ENCODE measurements at regions not wholly inside any gene's neighbourhood (a gene's known extent, or its start where the extent isn't known, plus 50 kb on each side); places are given as distances from the start of the nearest gene placed in this dataset.
"Not testable (repeated sequence)": the region's sequence is repeated elsewhere in the genome, so short reads cannot be mapped to it uniquely, and the experiment has no call there.

- Histone ChIP-seq H4K20me1 (ENCODE audit: control insufficient read depth, insufficient read depth, low read length, poor library complexity, severe bottlenecking) (no peaks in the 10 kb centered on the region), H3K4me1 (ENCODE audit: control insufficient read depth in 2 of 2, insufficient read depth in 2 of 2, low read length in 2 of 2) (no peaks in the 10 kb centered on the region), H3K79me2 (ENCODE audit: control insufficient read depth, insufficient read depth, low read length) (no peaks in the 10 kb centered on the region), H3K4me2 (replicated peaks; ENCODE audit: low read depth, low read length, poor library complexity, severe bottlenecking) (no peak overlapping the region), H3K36me3 (replicated peaks in 1 of 2; ENCODE audit: control extremely low read depth in 1 of 2, control insufficient read depth in 1 of 2, extremely low read depth in 1 of 2, insufficient read depth in 2 of 2, low read length in 1 of 2) (no peaks in the 10 kb centered on the region), H3K4me3 (ENCODE audit: control extremely low read depth in 1 of 5, extremely low read depth in 1 of 5, insufficient read depth in 1 of 5, low read depth in 2 of 5, low read length in 4 of 5) (no peak overlapping the region), H3K27me3 (replicated peaks in 1 of 4; ENCODE audit: control extremely low read depth in 1 of 4, control insufficient read depth in 3 of 4, insufficient read depth in 4 of 4, low read length in 3 of 4) (no peaks in the 10 kb centered on the region), H3K27ac (ENCODE audit: low read length in 2 of 2) (no peak overlapping the region), H2AFZ (ENCODE audit: insufficient read depth, low read depth, low read length, poor library complexity, severe bottlenecking) (no peak overlapping the region), H3K9me3 (ENCODE audit: control extremely low read depth in 1 of 3, control insufficient read depth in 2 of 3, insufficient read depth in 1 of 3, low read length in 2 of 3) (peaks cover 0 to 21% (median 0%) of the 10 kb centered on the region in 3 donors), H3K9ac (ENCODE audit: low read length) (no peak overlapping the region)
- Mint-ChIP-seq H3K4me3 (no peak overlapping the region), H3K27me3 (peaks cover 2% of the 10 kb centered on the region), H3K9me3 (ENCODE audit: insufficient read depth) (peaks cover 4% of the 10 kb centered on the region), H3K4me1 (no peaks in the 10 kb centered on the region), H3K27ac (no peak overlapping the region)
- ChIA-PET CTCF (no interaction called here), POLR2A (no interaction called here)
- DNase-seq (no peak), ATAC-seq (ENCODE audit: low read depth) (no peak)
- 98% methylated on average over 6 of the region's 7 CpGs for WGBS (ENCODE audit: insufficient coverage)
- TF ChIP-seq EZH2 (IDR thresholded peaks at IDR 0.05; ENCODE audit: borderline replicate concordance, insufficient read depth, low read depth, low read length, poor library complexity, severe bottlenecking) (no peak), CTCF (IDR thresholded peaks at IDR 0.05) (no peak)
- intact Hi-C loops (cut with micrococcal nuclease): no loop called here
These were observed 122.1 kb upstream of the RNF32 start for GRCh38 chr7:156518466-156518865.

GRCh38 chr7:156517858-156518257, 122.7 kb upstream of the RNF32 start:
- CTCF ChIA-PET; H3K36me3 ChIP-seq (replicated peaks in 1 of 2; ENCODE audit: control extremely low read depth in 1 of 2, control insufficient read depth in 1 of 2, extremely low read depth in 1 of 2, insufficient read depth in 2 of 2, low read length in 1 of 2); H3K27me3 ChIP-seq (replicated peaks in 1 of 4; ENCODE audit: control extremely low read depth in 1 of 4, control insufficient read depth in 3 of 4, insufficient read depth in 4 of 4, low read length in 3 of 4); H3K4me1 ChIP-seq (ENCODE audit: control insufficient read depth in 2 of 2, insufficient read depth in 2 of 2, low read length in 2 of 2); POLR2A ChIA-PET; H2AFZ ChIP-seq (ENCODE audit: insufficient read depth, low read depth, low read length, poor library complexity, severe bottlenecking); H4K20me1 ChIP-seq (ENCODE audit: control insufficient read depth, insufficient read depth, low read length, poor library complexity, severe bottlenecking); H3K27ac ChIP-seq (ENCODE audit: low read length in 2 of 2); H3K4me3 ChIP-seq (ENCODE audit: control extremely low read depth in 1 of 5, extremely low read depth in 1 of 5, insufficient read depth in 1 of 5, low read depth in 2 of 5, low read length in 4 of 5); H3K4me2 ChIP-seq (replicated peaks; ENCODE audit: low read depth, low read length, poor library complexity, severe bottlenecking); H3K27ac Mint-ChIP-seq; H3K79me2 ChIP-seq (ENCODE audit: control insufficient read depth, insufficient read depth, low read length); H3K4me3 Mint-ChIP-seq; ATAC-seq (ENCODE audit: low read depth); DNase-seq; H3K9me3 Mint-ChIP-seq (ENCODE audit: insufficient read depth); H3K9ac ChIP-seq (ENCODE audit: low read length); H3K27me3 Mint-ChIP-seq; H3K4me1 Mint-ChIP-seq; intact Hi-C loops (cut with micrococcal nuclease): not testable (repeated sequence)
- WGBS (ENCODE audit: insufficient coverage): 69% methylated on average over 4 of the region's 8 CpGs
- peaks cover 0 to 21% (median 0%) of the 10 kb centered on the region in 3 donors for H3K9me3 ChIP-seq (ENCODE audit: control extremely low read depth in 1 of 3, control insufficient read depth in 2 of 3, insufficient read depth in 1 of 3, low read length in 2 of 3)

Measured in B cell (primary cell).